ENCODE measurements at regions not wholly inside any gene's neighbourhood (a gene's known extent, or its start where the extent isn't known, plus 50 kb on each side); places are given as distances from the start of the nearest gene placed in this dataset.

DNA sequence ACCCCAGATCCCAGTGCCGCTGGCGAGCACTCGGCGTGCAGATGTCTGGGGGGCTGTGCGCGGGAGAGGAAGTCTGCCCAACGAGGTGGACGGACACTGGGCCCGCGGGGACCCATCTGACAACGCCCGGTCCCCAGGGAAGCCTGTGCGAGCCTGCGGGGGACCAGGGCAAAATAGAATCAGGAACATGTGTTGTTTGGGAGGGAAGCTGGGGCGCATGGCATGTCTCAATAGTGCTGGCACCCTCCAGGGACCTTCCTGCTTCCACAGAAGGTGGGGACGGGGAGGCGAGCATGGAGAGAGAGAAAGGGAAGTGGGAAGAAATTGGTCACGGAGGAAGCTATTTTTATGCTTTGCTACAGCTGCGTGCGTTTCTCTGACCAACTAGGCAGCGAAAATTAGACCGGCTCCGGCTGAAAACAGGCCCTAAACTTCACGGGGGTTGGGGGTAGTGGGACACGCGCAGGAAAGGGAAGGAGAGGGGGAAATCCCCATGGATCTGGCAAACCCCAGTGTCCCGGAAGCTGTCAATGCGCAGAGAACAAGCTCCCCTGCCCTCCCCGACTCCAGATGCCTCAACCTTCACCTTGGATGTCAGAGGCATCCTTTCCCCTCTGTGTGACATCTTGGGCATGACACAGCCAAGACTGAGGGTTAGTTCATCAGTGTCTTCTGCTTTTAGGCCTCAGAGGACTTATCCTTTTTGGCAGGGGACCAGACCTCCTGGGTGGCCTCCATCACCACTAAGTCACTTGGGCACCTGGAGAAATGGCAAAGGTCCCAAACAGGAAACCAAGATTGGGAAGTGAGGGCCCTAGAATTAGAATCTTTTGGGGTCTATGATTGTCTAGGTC lies 169.8 kb upstream of the BCOR start:
- no peak for DNase-seq (ENCODE audit: low read depth)
- peak overlapping the region; percentile 45 for H3K4me3 ChIP-seq (ENCODE audit: low read depth, low read length)

DNA sequence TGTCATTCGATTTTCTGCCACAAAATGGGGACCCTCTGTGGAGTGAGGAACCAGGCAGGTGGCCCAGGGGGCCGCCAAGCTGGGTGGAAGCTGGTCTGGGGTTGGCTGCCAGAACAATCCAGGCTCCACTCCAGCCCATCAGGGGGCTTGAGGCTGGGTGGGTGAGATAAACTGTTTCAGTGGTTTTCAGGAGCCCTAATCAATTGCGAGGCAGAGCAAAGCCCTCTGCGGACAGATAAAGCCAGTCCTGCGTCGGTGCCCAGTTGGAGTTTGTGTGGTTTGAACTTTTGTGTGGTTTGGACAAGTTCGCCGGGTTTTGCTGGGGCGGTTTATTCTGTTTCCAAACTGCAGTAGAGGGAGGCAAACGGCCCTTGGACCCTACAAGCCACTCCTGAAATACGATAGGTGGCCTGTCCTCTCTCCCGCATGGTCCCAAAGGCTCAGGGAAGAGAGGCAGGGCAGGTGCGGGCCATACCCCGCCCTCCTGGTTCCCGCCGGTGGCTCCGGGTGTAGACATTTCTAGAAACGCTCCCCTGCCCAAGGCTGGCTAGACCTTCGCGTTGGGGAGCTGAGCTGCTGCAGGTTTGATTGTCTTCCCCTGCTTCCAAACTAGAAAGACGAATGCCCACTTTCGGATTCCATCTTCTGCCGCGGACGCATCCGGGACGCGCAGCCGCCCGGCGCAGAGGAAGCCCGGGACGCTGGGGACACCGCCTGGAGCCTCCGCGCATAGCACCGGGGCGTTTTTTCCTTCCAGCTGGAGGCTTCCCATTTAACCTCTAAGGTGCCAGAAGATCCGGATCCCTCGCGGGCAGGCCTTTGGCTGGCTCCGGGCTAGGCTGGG lies 169.0 kb upstream of the BCOR start:
- peak overlapping the region; percentile 45 for H3K4me3 ChIP-seq (ENCODE audit: low read depth, low read length)
- DNase-seq (ENCODE audit: low read depth): no peak

DNA sequence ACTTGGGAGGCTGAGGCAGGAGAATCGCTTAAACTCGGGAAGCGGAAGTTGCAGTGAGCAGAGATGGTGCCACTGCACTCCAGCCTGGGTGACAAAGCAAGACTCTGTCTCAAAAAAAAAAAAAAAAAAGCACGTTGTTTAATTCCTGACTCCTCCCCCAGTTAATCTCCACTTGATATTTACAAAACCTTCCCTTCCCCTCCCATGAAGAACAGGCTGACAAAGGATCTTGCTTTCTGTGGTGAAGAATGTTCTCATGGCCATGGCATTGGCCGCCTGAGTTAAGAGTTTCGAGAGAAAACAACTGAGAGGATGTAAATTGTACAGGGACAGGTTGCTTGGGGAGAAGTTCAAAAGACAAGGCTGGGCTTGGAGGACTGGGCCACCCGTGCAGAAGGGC lies 168.2 kb upstream of the BCOR start:
- DNase-seq (ENCODE audit: low read depth): no peak

DNA sequence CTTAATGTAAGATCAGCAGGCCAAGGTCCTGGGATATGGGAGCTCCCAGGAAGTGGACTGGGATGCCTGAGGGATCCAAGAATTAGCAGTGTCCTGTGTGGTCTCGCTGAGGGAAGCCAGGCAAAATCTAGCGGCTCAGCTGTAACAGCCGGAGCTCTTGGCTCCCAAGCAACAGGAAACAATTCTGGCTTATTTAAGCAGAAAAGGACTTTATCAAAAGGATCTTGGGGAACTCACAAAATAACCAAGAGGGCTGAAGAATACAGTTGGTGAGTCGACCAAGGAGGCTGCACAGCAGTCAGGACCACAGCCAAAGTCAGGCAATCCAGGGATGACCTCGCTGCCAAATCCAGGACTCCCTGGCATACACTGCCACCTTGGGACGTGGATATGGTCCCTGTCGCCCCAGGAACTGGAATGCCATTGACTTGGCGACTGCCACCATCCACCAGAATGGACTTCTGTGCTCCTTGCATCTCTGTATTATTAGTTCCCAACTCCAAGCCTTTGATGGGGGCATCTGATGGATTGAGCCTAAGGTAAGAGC lies 165.3 kb upstream of the BCOR start:
- H3K4me3 ChIP-seq (ENCODE audit: low read depth, low read length): no peak overlapping the region

More for the DNA sequence above, 168.2 kb upstream of the BCOR start:
- H3K4me3 ChIP-seq (ENCODE audit: low read depth, low read length): no peak overlapping the region

DNA sequence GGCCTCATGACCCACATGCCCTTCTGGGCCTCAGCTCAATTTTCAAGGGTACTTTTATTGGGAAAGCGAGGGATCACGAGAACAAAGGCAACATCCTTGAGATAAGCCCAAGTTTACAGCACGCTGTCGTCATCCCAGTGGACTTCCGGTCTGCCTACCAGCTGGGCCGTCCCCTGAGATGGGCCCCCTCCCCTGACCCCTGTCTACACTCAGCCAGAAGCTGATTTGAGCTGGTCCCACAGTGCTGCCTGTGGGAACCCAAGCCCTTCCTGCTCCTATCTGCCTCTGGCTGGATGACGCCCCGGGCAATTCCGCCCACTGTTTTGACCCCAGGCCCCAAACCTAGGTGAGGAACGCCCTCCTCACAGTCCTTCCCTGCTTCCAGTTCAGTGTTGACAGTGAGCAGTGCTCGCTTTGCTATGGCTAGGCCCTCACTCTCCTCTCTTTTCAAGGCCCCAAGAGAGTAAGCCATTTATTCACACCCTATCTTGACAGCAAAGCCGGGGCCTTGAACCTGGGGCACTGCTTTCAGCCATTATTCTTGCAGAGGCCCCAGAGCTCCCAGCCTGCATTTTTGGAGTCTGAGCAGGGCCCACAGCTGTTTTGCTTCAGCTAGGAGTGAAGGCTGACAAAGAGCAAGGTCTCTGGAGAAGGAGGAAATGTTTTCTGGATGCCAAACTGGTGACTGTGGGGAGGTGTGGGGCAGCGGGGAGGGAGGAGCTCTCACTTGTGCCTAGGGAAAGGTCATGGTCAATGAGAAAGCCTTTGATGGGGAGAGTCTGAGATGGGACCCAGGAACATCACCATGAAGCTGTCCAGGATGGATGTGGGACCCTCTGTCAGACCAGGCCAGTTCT lies 164.6 kb upstream of the BCOR start:
- H3K4me3 ChIP-seq (ENCODE audit: low read depth, low read length): no peak overlapping the region
- DNase-seq (ENCODE audit: low read depth): no peak

More for the DNA sequence above, 165.3 kb upstream of the BCOR start:
- no peak for DNase-seq (ENCODE audit: low read depth)

DNA sequence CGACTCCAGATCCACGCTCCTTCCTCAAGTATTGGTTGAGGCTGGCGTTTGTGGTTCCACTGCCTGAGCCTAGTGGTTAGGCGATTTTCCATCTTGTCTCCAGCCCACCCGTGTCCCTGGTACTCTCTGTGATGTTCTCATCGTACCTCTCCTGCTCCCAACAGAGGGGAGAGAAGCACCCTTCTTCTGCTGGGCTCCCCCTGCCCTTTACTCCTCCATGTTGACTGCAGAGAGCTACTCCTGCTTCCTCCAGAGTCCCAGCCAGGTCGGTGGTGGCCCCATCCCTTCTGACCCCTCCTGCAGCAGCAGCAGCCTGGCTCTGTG lies 164.0 kb upstream of the BCOR start:
- H3K4me3 ChIP-seq (ENCODE audit: low read depth, low read length): no peak overlapping the region
- no peak for DNase-seq (ENCODE audit: low read depth)

DNA sequence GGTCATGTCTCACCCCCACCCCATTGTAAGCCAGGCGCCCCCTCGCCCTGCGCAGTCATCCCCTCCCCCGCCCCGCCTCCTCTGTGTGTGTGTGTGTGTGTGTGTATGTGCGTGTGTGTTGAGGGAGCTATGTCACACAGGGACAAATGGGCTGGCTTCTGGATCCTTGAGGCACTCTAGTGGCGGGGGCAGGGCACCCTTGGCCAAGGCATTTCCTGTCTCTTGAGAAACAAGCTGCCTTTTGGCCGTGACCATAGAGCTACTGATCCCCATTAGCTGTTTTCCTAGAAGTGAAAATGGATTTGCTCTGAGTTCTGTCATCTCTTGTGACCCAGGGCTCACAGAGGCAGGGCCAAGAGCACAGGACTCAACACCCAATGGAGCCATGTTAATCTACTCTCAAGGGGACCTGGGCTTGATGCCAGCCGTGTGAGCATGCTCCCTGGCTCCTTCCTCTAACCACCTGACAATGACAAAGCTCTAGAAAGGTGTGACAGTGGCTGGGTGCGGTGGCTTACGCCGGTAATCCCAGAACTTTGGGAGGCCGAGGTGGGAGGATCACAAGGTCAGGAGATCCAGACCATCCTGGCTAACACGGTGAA lies 162.5 kb upstream of the BCOR start:
- no peak for DNase-seq (ENCODE audit: low read depth)
- H3K4me3 ChIP-seq (ENCODE audit: low read depth, low read length): no peak overlapping the region

DNA sequence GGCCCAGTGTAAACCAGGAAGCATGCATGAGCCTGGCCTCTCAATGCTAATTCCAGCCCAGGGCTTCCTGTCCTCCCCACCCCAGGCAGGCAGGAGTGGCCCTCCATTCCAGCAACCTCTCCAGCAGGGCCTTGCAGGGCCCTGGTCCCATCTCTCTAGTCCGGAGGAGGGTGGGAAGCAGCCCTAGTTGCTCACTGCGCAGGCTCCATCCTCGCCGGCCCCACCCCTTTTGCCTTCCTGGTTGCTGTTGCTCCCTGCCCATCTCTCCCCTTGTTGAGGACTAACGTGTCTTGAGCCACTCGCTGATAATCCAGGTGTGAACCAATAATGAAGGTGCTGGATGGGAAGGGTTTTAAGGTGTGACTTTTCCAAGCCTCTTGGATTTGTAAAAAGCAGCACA lies 161.2 kb upstream of the BCOR start:
- no peak for DNase-seq (ENCODE audit: low read depth)
- H3K4me3 ChIP-seq (ENCODE audit: low read depth, low read length): no peak overlapping the region

DNA sequence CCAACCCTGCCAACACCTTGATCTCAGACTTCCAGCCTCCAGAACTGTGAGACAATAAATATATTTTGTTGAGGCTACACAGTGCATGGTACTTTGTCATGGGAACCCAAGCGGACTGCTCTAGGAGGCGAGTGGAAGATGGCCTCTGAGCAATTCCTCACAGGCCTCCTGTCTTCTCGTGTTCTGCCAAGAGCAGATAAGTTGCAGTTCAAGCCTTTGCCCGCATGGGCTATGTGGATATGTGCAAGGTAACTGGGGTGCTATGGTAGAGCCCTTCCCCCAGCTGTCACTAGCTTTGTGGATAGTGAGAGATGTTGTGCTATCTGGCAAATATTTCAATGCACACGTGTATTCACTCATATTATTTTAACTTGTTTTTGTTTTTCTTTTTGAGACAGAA lies 156.0 kb upstream of the BCOR start:
- DNase-seq (ENCODE audit: low read depth): no peak
- no peak overlapping the region for H3K4me3 ChIP-seq (ENCODE audit: low read depth, low read length)

DNA sequence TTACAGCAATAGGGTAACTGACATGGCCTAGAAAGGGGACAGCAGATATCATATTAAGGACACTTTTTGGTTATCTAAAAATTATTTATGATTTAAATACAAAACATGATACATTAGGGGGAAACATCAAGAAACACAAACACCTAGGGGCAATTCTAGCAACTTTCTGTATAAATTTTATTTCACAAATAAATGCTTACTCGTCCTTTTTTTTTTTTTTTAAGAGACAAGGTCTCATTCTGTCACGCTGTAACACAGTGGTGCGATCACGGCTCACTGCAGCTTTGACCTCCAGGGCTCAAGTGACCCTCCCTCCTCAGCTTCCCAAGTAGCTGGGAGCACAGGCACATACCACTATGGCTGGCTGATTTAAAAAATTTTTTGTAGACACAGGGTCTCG lies 151.8 kb upstream of the BCOR start:
- no peak overlapping the region for H3K4me3 ChIP-seq (ENCODE audit: low read depth, low read length)
- no peak for DNase-seq (ENCODE audit: low read depth)

DNA sequence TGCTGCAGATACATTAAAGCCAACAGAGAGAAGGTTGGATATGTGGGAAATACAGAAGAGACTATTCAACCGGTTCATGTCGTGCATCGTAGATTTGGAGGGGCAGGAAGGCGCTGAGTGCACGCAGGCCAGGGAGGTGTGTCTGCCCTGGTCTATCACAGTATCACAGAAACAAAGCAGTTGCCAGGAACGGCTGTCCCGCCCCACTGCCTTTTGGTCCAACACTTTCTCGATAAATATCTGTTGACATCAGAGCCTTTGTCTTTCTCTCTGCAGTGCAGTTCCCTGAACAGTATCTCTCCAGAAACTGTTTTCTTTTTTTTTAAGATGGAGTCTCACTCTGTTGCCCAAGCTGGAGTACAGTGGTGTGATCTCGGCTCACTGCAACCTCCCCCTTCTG lies 151.1 kb upstream of the BCOR start:
- no peak overlapping the region for H3K4me3 ChIP-seq (ENCODE audit: low read depth, low read length)
- DNase-seq (ENCODE audit: low read depth): no peak

DNA sequence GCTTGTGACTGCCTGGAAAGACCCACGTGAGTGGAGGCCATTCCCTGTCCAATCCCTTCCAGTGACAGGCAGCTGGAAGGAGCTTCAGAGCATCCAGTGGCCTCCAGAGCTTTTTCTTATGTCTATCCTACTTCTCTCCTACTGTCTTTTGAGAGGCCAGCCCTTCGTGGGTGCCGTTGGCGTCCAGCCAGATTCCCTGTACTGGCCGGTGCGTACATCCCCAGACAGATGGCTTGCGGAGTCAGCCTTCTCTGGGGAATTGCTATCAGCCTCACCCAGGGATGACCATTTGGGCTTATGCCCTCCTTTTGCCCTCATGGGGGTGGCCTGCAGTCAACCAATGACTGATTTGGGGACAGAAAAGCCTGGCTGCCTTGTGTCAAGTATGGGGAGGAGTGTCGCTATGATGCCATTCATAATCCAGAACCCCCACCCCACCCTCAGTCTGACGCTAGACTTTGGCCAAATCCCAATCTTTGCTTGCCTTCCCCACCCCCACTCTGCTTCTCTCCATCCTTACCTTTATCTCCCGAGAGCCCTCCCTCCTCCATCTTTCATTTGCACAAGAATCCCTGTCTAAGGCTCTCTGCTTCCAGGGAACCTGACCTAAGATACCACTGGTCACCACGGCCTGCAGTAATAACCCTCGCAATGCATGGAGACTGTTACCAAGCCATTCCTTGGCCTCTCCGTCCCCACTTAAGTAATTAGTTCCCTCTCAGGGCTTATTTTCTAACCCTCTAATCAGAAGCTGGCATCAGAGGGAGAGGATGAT lies 150.3 kb upstream of the BCOR start:
- DNase-seq (ENCODE audit: low read depth): no peak
- no peak overlapping the region for H3K4me3 ChIP-seq (ENCODE audit: low read depth, low read length)

DNA sequence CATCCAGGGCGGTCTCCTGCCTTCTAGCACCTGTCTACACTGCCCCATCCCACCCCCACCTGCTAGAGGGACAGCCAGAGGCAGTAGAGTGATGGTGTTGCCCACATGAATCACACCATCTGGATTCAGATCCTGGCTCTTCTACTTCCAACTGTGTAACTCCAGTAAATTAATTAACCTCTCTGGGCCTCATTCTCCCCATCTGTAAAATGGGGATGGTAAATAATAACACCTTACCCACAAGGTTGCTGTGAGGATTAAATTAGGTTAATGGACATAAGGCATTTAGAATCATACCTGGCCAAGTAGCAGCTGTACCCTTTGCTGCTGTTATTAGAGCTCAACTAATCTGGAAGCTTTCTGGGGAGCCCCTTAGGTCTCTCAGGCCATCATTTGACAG lies 149.6 kb upstream of the BCOR start:
- H3K4me3 ChIP-seq (ENCODE audit: low read depth, low read length): no peak overlapping the region
- no peak for DNase-seq (ENCODE audit: low read depth)

DNA sequence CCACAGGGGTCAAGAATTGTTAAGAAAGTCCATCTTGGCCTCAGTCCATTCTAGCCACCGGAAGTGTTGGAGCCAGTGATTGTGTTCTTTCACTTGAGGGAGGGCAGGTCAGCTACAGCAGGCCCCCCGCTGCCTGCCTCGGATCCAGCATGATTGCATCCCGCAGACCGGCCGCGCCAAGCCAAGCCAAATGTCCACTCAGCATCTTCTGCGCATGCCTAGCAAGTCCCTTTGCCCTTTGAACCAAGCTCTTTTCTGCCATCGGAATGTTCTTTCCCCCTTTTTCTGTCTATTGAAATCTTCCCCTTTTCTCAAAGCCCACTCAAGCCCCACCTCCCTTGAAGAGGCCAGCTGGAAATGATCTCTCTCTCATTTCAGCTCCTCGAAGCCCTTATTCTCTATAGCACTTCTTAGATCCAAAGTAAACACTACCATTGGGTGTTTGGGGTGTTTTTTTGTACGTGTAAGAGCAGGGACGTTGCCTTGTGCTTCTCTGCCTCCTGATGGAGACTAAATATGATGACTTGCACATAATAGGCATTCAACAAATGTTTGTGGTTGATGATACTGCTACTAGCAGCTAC lies 147.8 kb upstream of the BCOR start:
- no peak for DNase-seq (ENCODE audit: low read depth)
- H3K4me3 ChIP-seq (ENCODE audit: low read depth, low read length): no peak overlapping the region

DNA sequence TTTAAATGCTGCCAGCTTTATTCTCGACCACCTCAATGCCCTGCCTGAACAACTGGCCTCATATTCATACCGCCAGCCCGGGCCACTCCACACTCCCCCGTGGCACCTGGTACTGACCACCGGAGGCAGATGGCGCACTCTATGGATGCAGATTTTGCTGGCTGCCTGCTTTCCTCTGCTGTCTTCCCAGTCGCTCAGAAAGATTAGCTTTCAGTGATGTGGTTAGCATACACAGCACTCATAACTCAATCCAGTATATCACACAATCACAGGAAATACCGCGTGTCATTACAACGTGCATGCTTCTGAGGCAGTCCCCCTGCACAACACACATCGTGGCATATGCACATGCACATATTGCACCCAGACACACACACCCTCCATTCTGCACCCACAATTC lies 147.2 kb upstream of the BCOR start:
- DNase-seq (ENCODE audit: low read depth): no peak
- no peak overlapping the region for H3K4me3 ChIP-seq (ENCODE audit: low read depth, low read length)

DNA sequence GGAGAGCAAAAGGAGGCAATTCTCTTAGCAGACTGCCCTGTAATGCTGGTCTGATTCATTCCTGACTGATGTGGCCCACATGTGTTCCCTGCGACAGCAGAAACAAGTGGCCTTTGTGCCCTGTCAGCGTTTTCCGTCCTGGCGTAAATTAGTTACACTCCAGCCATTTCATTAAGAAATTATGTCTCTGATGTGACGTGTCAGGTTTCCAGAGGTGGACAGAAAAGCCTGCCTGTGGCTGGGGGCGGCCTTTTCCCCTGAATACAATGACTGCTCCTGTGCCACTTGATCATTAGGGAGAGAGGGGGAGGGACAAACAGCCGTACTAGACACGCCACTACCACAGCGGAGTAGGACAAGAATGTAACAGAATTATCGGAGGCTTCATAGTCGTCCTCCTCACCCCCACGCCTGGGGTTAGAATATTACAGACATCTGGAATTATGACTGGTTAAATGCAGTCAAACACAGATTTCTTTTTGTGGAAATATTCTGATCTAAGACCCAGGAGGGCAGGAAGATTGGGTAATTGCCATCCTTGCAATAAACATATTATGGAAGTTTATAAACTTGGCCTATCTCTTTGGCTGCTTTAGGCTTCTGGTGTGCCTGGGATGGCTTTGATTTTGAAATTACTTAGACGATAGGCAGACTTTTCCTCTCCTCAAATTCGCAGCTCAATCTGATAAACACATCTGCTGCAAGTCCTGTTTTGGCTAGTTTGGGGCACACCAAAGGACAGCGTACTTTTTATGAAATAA lies 146.2 kb upstream of the BCOR start:
- no peak overlapping the region for H3K4me3 ChIP-seq (ENCODE audit: low read depth, low read length)
- no peak for DNase-seq (ENCODE audit: low read depth)

DNA sequence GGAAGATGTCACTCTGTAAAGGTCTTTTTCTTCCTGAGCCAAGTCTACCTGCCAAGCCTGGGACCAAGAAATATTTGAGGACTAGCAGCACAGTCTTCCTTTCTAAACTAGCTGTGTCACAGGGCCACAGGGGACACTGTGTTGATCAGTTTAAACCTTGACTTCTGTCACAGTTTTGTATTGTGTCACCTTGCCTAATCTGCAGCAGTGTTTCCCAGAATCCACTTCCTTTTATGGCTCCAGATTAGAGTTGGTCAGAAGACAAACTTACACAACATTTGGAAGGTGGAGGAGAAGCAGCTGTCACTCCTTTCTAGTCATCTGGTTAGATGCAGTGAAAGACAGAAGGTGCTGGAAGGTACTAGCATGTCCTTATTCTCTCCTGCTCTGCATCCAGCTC lies 143.1 kb upstream of the BCOR start:
- no peak for DNase-seq (ENCODE audit: low read depth)
- H3K4me3 ChIP-seq (ENCODE audit: low read depth, low read length): no peak overlapping the region

DNA sequence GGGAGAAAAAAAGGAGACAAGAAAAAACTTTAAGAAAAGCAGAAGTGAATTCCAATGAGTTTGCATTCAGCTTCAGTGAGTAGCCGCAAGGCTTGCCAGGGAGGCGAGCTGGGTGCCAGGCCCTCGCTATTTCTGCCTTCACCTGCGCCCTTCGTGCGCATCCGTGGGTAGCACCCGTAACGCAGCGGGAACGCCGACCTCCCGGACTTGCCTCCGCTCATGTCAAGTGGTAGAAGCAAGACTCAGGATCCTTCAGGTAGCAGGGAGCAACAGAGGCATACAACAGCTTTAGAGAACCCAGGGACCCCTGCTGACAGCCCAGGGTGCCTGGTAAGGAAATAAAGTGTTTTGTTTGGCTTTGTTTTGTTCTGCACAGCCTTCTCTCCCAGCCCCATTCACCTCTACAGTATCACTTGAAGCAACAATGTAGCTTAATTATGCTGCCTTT lies 140.0 kb upstream of the BCOR start:
- no peak for DNase-seq (ENCODE audit: low read depth)
- H3K4me3 ChIP-seq (ENCODE audit: low read depth, low read length): no peak overlapping the region

All from skeletal muscle cell (primary cell).